SU-DHL-6 (cell line): ENCODE measurements at regions not wholly inside any gene's neighbourhood (a gene's known extent, or its start where the extent isn't known, plus 50 kb on each side); places are given as distances from the start of the nearest gene placed in this dataset.

Source experiments
- EZH2phosphoT487 ChIP-seq: fragments of 200-600 bp; sonication (generic), shearing (Covaris generic); conservative IDR thresholded peaks from 2 replicates; pipeline ENCODE4 v1.6.1; 2018; ENCODE audit warnings: mild to moderate bottlenecking, antibody characterized with exemption, low read length, moderate library complexity, mixed read lengths
- TF ChIP-seq, protein P1 (sequence below): fragments of 200-600 bp; sonication (generic); IDR thresholded peaks from one replicate; pipeline ENCODE4 v1.5.1; 2017; ENCODE audit warnings: antibody characterized with exemption, mild to moderate bottlenecking, low read length, moderate library complexity; ENCODE audit not compliant: insufficient read depth, poor library complexity, severe bottlenecking

DNA sequence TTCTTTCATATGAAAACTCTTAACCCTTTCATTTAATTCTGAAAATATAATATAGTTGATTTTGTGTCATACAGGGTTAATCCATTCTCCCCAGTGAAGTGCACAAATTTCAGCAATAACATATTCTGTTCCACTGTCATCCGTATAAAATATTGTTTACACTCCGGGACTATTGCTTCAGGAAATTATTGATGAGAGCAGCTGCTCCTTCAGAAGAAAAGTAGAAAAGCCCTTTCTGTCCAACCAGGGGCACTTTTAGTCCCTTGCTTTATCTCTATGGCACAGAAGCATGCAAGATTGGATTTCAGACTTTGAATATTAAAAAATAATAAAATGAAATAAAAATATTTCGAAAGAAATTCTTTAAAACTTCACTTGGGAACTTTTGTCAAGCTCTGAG is 535.7 kb upstream of the SLC39A10 start:
- TF ChIP-seq, protein P1, sequence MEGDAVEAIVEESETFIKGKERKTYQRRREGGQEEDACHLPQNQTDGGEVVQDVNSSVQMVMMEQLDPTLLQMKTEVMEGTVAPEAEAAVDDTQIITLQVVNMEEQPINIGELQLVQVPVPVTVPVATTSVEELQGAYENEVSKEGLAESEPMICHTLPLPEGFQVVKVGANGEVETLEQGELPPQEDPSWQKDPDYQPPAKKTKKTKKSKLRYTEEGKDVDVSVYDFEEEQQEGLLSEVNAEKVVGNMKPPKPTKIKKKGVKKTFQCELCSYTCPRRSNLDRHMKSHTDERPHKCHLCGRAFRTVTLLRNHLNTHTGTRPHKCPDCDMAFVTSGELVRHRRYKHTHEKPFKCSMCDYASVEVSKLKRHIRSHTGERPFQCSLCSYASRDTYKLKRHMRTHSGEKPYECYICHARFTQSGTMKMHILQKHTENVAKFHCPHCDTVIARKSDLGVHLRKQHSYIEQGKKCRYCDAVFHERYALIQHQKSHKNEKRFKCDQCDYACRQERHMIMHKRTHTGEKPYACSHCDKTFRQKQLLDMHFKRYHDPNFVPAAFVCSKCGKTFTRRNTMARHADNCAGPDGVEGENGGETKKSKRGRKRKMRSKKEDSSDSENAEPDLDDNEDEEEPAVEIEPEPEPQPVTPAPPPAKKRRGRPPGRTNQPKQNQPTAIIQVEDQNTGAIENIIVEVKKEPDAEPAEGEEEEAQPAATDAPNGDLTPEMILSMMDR, result no peak
- TF ChIP-seq EZH2phosphoT487, result no peak
